ENCODE measurements at regions not wholly inside any gene's neighbourhood (a gene's known extent, or its start where the extent isn't known, plus 50 kb on each side); places are given as distances from the start of the nearest gene placed in this dataset.

GRCh38 chr7:14999331-14999730, 96.8 kb upstream of the DGKB start:
- no peak for TF ChIP-seq CTCF (conservative IDR thresholded peaks at IDR 0.05; ENCODE audit: low read length)
- TF ChIP-seq EZH2phosphoT487 (IDR thresholded peaks at IDR 0.05; ENCODE audit: borderline replicate concordance, low read depth, low read length) = no peak
- intact Hi-C loops (cut with micrococcal nuclease; ENCODE audit: unreplicated experiment) = no loop called here
- CTCF ChIA-PET (ENCODE audit: unreplicated experiment) = no interaction called here

GRCh38 chr7:14995774-14996173, 93.2 kb upstream of the DGKB start:
- H3K79me2 ChIP-seq (ENCODE audit: insufficient read depth, low read depth, low read length) = no peaks in the 10 kb centered on the region
- no peaks in the 10 kb centered on the region for H3K36me3 ChIP-seq (ENCODE audit: insufficient read depth, low read length)
- CTCF ChIA-PET (ENCODE audit: unreplicated experiment) = no interaction called here
- H2AFZ ChIP-seq (ENCODE audit: low read length) = no peak overlapping the region
- TF ChIP-seq CTCF (conservative IDR thresholded peaks at IDR 0.05; ENCODE audit: low read length) (no peak), EZH2phosphoT487 (IDR thresholded peaks at IDR 0.05; ENCODE audit: borderline replicate concordance, low read depth, low read length) (no peak)
- no peaks in the 10 kb centered on the region for H3K9me2 ChIP-seq (ENCODE audit: insufficient read depth, low read length)
- no peak for DNase-seq (ENCODE audit: low spot score)
- intact Hi-C loops (cut with micrococcal nuclease; ENCODE audit: unreplicated experiment) = no loop called here
- POLR2A ChIA-PET = no interaction called here
- no peak overlapping the region for H3K27ac ChIP-seq (ENCODE audit: low read depth, low read length, poor library complexity, severe bottlenecking)
- no peaks in the 10 kb centered on the region for H3K4me1 ChIP-seq (ENCODE audit: insufficient read depth, low read length, poor library complexity, severe bottlenecking)
- BruUV-seq (replicated peaks) = no TSS peak
- no peaks in the 10 kb centered on the region for H4K20me1 ChIP-seq (ENCODE audit: insufficient read depth, low read length)
- H3K4me2 ChIP-seq (ENCODE audit: low read length) = no peak overlapping the region
- H3K9me3 ChIP-seq (ENCODE audit: low read length) = no peaks in the 10 kb centered on the region
- H3K4me3 ChIP-seq (ENCODE audit: low read depth, low read length, poor library complexity, severe bottlenecking) = no peak overlapping the region

More at GRCh38 chr7:14999331-14999730, 96.8 kb upstream of the DGKB start:
- Histone ChIP-seq H3K4me3 (ENCODE audit: low read depth, low read length, poor library complexity, severe bottlenecking) (no peak overlapping the region), H3K9me3 (ENCODE audit: low read length) (no peaks in the 10 kb centered on the region), H3K4me1 (ENCODE audit: insufficient read depth, low read length, poor library complexity, severe bottlenecking) (no peaks in the 10 kb centered on the region), H3K36me3 (ENCODE audit: insufficient read depth, low read length) (no peaks in the 10 kb centered on the region), H3K27ac (ENCODE audit: low read depth, low read length, poor library complexity, severe bottlenecking) (no peak overlapping the region), H4K20me1 (ENCODE audit: insufficient read depth, low read length) (no peaks in the 10 kb centered on the region), H2AFZ (ENCODE audit: low read length) (no peak overlapping the region), H3K4me2 (ENCODE audit: low read length) (no peak overlapping the region), H3K9me2 (ENCODE audit: insufficient read depth, low read length) (no peaks in the 10 kb centered on the region), H3K79me2 (ENCODE audit: insufficient read depth, low read depth, low read length) (no peaks in the 10 kb centered on the region)
- DNase-seq (ENCODE audit: low spot score) = no peak
- POLR2A ChIA-PET = no interaction called here
- BruUV-seq (replicated peaks) = no TSS peak

- ChIA-PET CTCF (ENCODE audit: unreplicated experiment) (no interaction called here), POLR2A (no interaction called here)
- no peak for DNase-seq (ENCODE audit: low spot score)
- Histone ChIP-seq H2AFZ (ENCODE audit: low read length) (no peak overlapping the region), H3K4me1 (ENCODE audit: insufficient read depth, low read length, poor library complexity, severe bottlenecking) (no peaks in the 10 kb centered on the region), H3K9me2 (ENCODE audit: insufficient read depth, low read length) (no peaks in the 10 kb centered on the region), H3K4me3 (ENCODE audit: low read depth, low read length, poor library complexity, severe bottlenecking) (no peak overlapping the region), H3K36me3 (ENCODE audit: insufficient read depth, low read length) (no peaks in the 10 kb centered on the region), H3K4me2 (ENCODE audit: low read length) (no peak overlapping the region), H3K9me3 (ENCODE audit: low read length) (no peaks in the 10 kb centered on the region), H4K20me1 (ENCODE audit: insufficient read depth, low read length) (no peaks in the 10 kb centered on the region), H3K27ac (ENCODE audit: low read depth, low read length, poor library complexity, severe bottlenecking) (no peak overlapping the region), H3K79me2 (ENCODE audit: insufficient read depth, low read depth, low read length) (no peaks in the 10 kb centered on the region)
- no TSS peak for BruUV-seq (replicated peaks)
- TF ChIP-seq EZH2phosphoT487 (IDR thresholded peaks at IDR 0.05; ENCODE audit: borderline replicate concordance, low read depth, low read length) (no peak), CTCF (conservative IDR thresholded peaks at IDR 0.05; ENCODE audit: low read length) (no peak)
- intact Hi-C loops (cut with micrococcal nuclease; ENCODE audit: unreplicated experiment) = no loop called here
Measured at GRCh38 chr7:14988941-14989340, 86.4 kb upstream of the DGKB start.

Data from OCI-LY7 (cell line).